Caco-2 (cell line): ENCODE measurements at regions not wholly inside any gene's neighbourhood (a gene's known extent, or its start where the extent isn't known, plus 50 kb on each side); places are given as distances from the start of the nearest gene placed in this dataset.

Source experiments
- BruUV-seq: library from RNA; stranded (reverse); fragments of 400-500 nt; replicated peaks from 2 replicates; lab custom pipeline; 2021; lab: Mats Ljungman, UMichigan
- CTCF ChIA-PET: fragments of 300-600 bp; sonication (Branson Sonifier 250); formaldehyde crosslinking; loops from one replicate; lab custom pipeline; 2022; ENCODE audit warnings: antibody characterized with exemption; lab: Charles Lee
- POLR2A ChIA-PET: fragments of 300-600 bp; sonication (Branson Sonifier 250); formaldehyde crosslinking; loops from one replicate; lab custom pipeline; 2022; ENCODE audit warnings: antibody characterized with exemption; lab: Charles Lee
- DNase-seq, 2 experiments: peaks; one replicate each; pipeline versions ENCODE4 v3.0.0 to v3.0.0-alpha.2; 2020 to 2022
- H3K27me3 ChIP-seq: replicated peaks from 2 replicates; pipeline ENCODE4 v1.6.0; 2011; ENCODE audit warnings: low read length; ENCODE audit not compliant: control insufficient read depth, insufficient read depth
- H3K36me3 ChIP-seq: 2 replicates; pipeline ENCODE4 v1.5.1; 2011; ENCODE audit warnings: low read length; ENCODE audit not compliant: control insufficient read depth, insufficient read depth
- H3K4me1 ChIP-seq: fragments of 250-450 bp; sonication (Bioruptor Pico); 2 replicates; pipeline ENCODE4 v1.5.1; 2020; ENCODE audit warnings: mild to moderate bottlenecking
- H3K4me3 ChIP-seq: 2 replicates; pipeline ENCODE4 v1.5.1; 2011; ENCODE audit warnings: low read depth, mild to moderate bottlenecking, control low read depth, low read length
- H3K9me3 ChIP-seq: fragments of 250-450 bp; sonication (Bioruptor Pico); 2 replicates; pipeline ENCODE4 v1.5.1; 2020; ENCODE audit warnings: mild to moderate bottlenecking, moderate library complexity
- H3K27ac Mint-ChIP-seq: one replicate; pipeline ENCODE4 v1.8.0; 2022; ENCODE audit warnings: mixed read lengths; ENCODE audit not compliant: unreplicated experiment
- H3K27me3 Mint-ChIP-seq: one replicate; pipeline ENCODE4 v1.8.0; 2022; ENCODE audit warnings: mixed read lengths; ENCODE audit not compliant: insufficient read depth, unreplicated experiment
- H3K36me3 Mint-ChIP-seq: one replicate; pipeline ENCODE4 v1.8.0; 2022; ENCODE audit warnings: mild to moderate bottlenecking, mixed read lengths; ENCODE audit not compliant: insufficient read depth, unreplicated experiment
- H3K4me1 Mint-ChIP-seq: one replicate; pipeline ENCODE4 v1.8.0; 2022; ENCODE audit warnings: low read depth, mixed read lengths; ENCODE audit not compliant: unreplicated experiment
- H3K4me3 Mint-ChIP-seq: one replicate; pipeline ENCODE4 v1.8.0; 2022; ENCODE audit warnings: mild to moderate bottlenecking, moderate library complexity, mixed read lengths; ENCODE audit not compliant: unreplicated experiment
- H3K9me3 Mint-ChIP-seq: one replicate; pipeline ENCODE4 v1.8.0; 2022; ENCODE audit warnings: mixed read lengths; ENCODE audit not compliant: unreplicated experiment
- CTCF ChIP-seq, 2 experiments: fragments of 200-600 bp in 1 of 2; IDR thresholded peaks; 1 replicate in 1 of 2; 2 replicates in 1 of 2; pipeline versions ENCODE4 v1.5.1 to v1.8.0; 2011 to 2022; ENCODE audit warnings: antibody characterized with exemption in 1 of 2, control low read depth in 1 of 2, inconsistent platforms in 1 of 2, low read depth in 1 of 2, low read length in 1 of 2, mild to moderate bottlenecking in 1 of 2, moderate library complexity in 1 of 2; ENCODE audit not compliant: insufficient read depth in 1 of 2, severe bottlenecking in 1 of 2, unreplicated experiment in 1 of 2
- intact Hi-C: fragments of 100-400 bp; cut with micrococcal nuclease; formaldehyde crosslinking; loops from one replicate; pipeline ENCODE4 v1.10.0; 2022; ENCODE audit not compliant: unreplicated experiment

GRCh38 chr13:65857942-65858565 lies 1372.1 kb downstream of the PCDH9 start:
- no peaks in the 10 kb centered on the region for H3K36me3 Mint-ChIP-seq
- no peak overlapping the region for H3K4me3 ChIP-seq
- no peaks in the 10 kb centered on the region for H3K4me1 ChIP-seq
- DNase-seq = no peak
- H3K27me3 Mint-ChIP-seq = peaks cover 8% of the 10 kb centered on the region
- no peaks in the 10 kb centered on the region for H3K4me1 Mint-ChIP-seq
- intact Hi-C loops = no loop called here
- ChIA-PET POLR2A (no interaction called here), CTCF (no interaction called here)
- H3K4me3 Mint-ChIP-seq = no peak overlapping the region
- H3K9me3 ChIP-seq = no peaks in the 10 kb centered on the region
- H3K27ac Mint-ChIP-seq = no peak overlapping the region
- no peak for TF ChIP-seq CTCF (IDR thresholded peaks at IDR 0.05; ENCODE audit: insufficient read depth in 1 of 2, low read depth in 1 of 2, low read length in 1 of 2, severe bottlenecking in 1 of 2, unreplicated experiment in 1 of 2)
- BruUV-seq = no TSS peak
- H3K27me3 ChIP-seq = no peaks in the 10 kb centered on the region
- no peaks in the 10 kb centered on the region for H3K36me3 ChIP-seq
- H3K9me3 Mint-ChIP-seq = no peaks in the 10 kb centered on the region

- intact Hi-C loops = no loop called here
- no peak overlapping the region for H3K4me3 ChIP-seq
- DNase-seq = no peak
- no peaks in the 10 kb centered on the region for H3K36me3 ChIP-seq
- TF ChIP-seq CTCF (IDR thresholded peaks at IDR 0.05; ENCODE audit: insufficient read depth in 1 of 2, low read depth in 1 of 2, low read length in 1 of 2, severe bottlenecking in 1 of 2, unreplicated experiment in 1 of 2) = no peak
- no TSS peak for BruUV-seq
- Mint-ChIP-seq H3K9me3 (no peaks in the 10 kb centered on the region), H3K36me3 (no peaks in the 10 kb centered on the region), H3K4me1 (no peaks in the 10 kb centered on the region), H3K27me3 (peaks cover 8% of the 10 kb centered on the region), H3K27ac (no peak overlapping the region), H3K4me3 (no peak overlapping the region)
- H3K9me3 ChIP-seq = no peaks in the 10 kb centered on the region
- ChIA-PET CTCF (no interaction called here), POLR2A (no interaction called here)
- no peaks in the 10 kb centered on the region for H3K4me1 ChIP-seq
- H3K27me3 ChIP-seq = no peaks in the 10 kb centered on the region
Measured at GRCh38 chr13:65856431-65856830, 1373.7 kb downstream of the PCDH9 start.

GRCh38 chr13:65855242-65855805 lies 1374.8 kb downstream of the PCDH9 start:
- intact Hi-C loops = no loop called here
- no peaks in the 10 kb centered on the region for H3K27me3 ChIP-seq
- no peak overlapping the region for H3K4me3 Mint-ChIP-seq
- peaks cover 5% of the 10 kb centered on the region for H3K27me3 Mint-ChIP-seq
- no TSS peak for BruUV-seq
- H3K4me1 Mint-ChIP-seq = no peaks in the 10 kb centered on the region
- CTCF ChIA-PET = no interaction called here
- no peak for DNase-seq
- H3K27ac Mint-ChIP-seq = no peak overlapping the region
- no peak overlapping the region for H3K4me3 ChIP-seq
- POLR2A ChIA-PET = no interaction called here
- no peaks in the 10 kb centered on the region for H3K36me3 ChIP-seq
- no peak for TF ChIP-seq CTCF (IDR thresholded peaks at IDR 0.05; ENCODE audit: insufficient read depth in 1 of 2, low read depth in 1 of 2, low read length in 1 of 2, severe bottlenecking in 1 of 2, unreplicated experiment in 1 of 2)
- no peaks in the 10 kb centered on the region for H3K36me3 Mint-ChIP-seq
- no peaks in the 10 kb centered on the region for H3K9me3 Mint-ChIP-seq
- no peaks in the 10 kb centered on the region for H3K9me3 ChIP-seq
- no peaks in the 10 kb centered on the region for H3K4me1 ChIP-seq
